H1 (cell line): ENCODE measurements at regions not wholly inside any gene's neighbourhood (a gene's known extent, or its start where the extent isn't known, plus 50 kb on each side); places are given as distances from the start of the nearest gene placed in this dataset.

Source experiments
- CTCF ChIA-PET: fragments of 300-600 bp; sonication (Branson Sonifier 250); formaldehyde crosslinking; loops from one replicate; lab custom pipeline; 2021; ENCODE audit not compliant: partially characterized antibody; lab: Charles Lee
- POLR2A ChIA-PET: fragments of 300-600 bp; sonication (Branson Sonifier 250); formaldehyde crosslinking; loops from one replicate; lab custom pipeline; 2021; ENCODE audit warnings: inconsistent platforms; ENCODE audit not compliant: partially characterized antibody; lab: Charles Lee
- DNase-seq, 2 experiments: peaks; one replicate each; pipeline versions ENCODE4 v3.0.0 to v3.0.0-alpha.2; 2010 to 2022; ENCODE audit warnings: low spot score in 2 of 2, low read depth in 1 of 2, mixed read lengths in 1 of 2
- FAIRE-seq: peaks from 2 replicates; lab custom pipeline; 2011; peaks lifted over from hg19 to GRCh38; lab: Jason Lieb, UNC
- H2AFZ ChIP-seq: 2 replicates; pipeline ENCODE4 v1.8.1; 2012; ENCODE audit warnings: low read length, inconsistent platforms
- H2AK5ac ChIP-seq: 2 replicates; pipeline ENCODE4 v1.6.1; 2013; ENCODE audit warnings: low read depth, low read length
- H2BK120ac ChIP-seq: replicated peaks from 2 replicates; pipeline ENCODE3; 2013; ENCODE audit warnings: low read depth, low read length, inconsistent platforms
- H2BK12ac ChIP-seq: 2 replicates; pipeline ENCODE4 v1.6.1; 2013; ENCODE audit warnings: low read depth, low read length
- H2BK15ac ChIP-seq: 2 replicates; pipeline ENCODE4 v1.6.1; 2013; ENCODE audit warnings: low read length
- H2BK20ac ChIP-seq: 2 replicates; pipeline ENCODE4 v1.6.1; 2013; ENCODE audit warnings: low read length
- H2BK5ac ChIP-seq: 2 replicates; pipeline ENCODE4 v1.6.1; 2013; ENCODE audit warnings: low read depth, low read length
- H3K14ac ChIP-seq: 2 replicates; pipeline ENCODE4 v1.6.1; 2013; ENCODE audit warnings: inconsistent platforms; ENCODE audit not compliant: insufficient read length
- H3K18ac ChIP-seq: 2 replicates; pipeline ENCODE4 v1.6.1; 2013; ENCODE audit warnings: low read length; ENCODE audit errors: extremely low read depth
- H3K23ac ChIP-seq: 2 replicates; pipeline ENCODE4 v1.6.1; 2013; ENCODE audit warnings: inconsistent platforms; ENCODE audit not compliant: insufficient read length
- H3K23me2 ChIP-seq: 2 replicates; pipeline ENCODE4 v1.6.1; 2013; ENCODE audit warnings: low read depth, low read length
- H3K27ac ChIP-seq: 2 replicates; pipeline ENCODE4 v1.6.1; 2011; ENCODE audit warnings: low read depth, low read length, inconsistent platforms
- H3K27me3 ChIP-seq, 4 experiments: replicated peaks in 1 of 4; 1 replicate in 1 of 4; 2 replicates in 3 of 4; pipeline versions ENCODE4 v1.6.1 to v1.8.1; 2011 to 2013; ENCODE audit warnings: low read length in 3 of 4, mild to moderate bottlenecking in 3 of 4, inconsistent platforms in 2 of 4, mixed read lengths in 2 of 4, moderate library complexity in 1 of 4; ENCODE audit not compliant: control insufficient read depth in 3 of 4, insufficient read depth in 3 of 4; ENCODE audit errors: extremely low read depth in 1 of 4
- H3K36me3 ChIP-seq, 4 experiments: 2 replicates each; pipeline versions ENCODE4 v1.6.1 to v1.8.1; 2011 to 2013; ENCODE audit warnings: mild to moderate bottlenecking in 4 of 4, low read length in 3 of 4, moderate library complexity in 2 of 4, control low read depth in 1 of 4, inconsistent platforms in 1 of 4; ENCODE audit not compliant: insufficient read depth in 4 of 4, control insufficient read depth in 2 of 4
- H3K4ac ChIP-seq: replicated peaks from 2 replicates; pipeline ENCODE3; 2013; ENCODE audit warnings: low read length, low read depth, mixed read lengths, inconsistent platforms; ENCODE audit not compliant: insufficient read length
- H3K4me1 ChIP-seq, 4 experiments: replicated peaks in 1 of 4; 1 replicate in 1 of 4; 2 replicates in 3 of 4; pipeline versions ENCODE4 v1.6.1 to v1.8.1; 2011 to 2013; ENCODE audit warnings: low read length in 3 of 4, inconsistent platforms in 2 of 4, mixed read lengths in 1 of 4; ENCODE audit not compliant: insufficient read depth in 4 of 4, control insufficient read depth in 3 of 4
- H3K4me2 ChIP-seq, 2 experiments: 2 replicates each; pipeline versions ENCODE4 v1.6.1 to v1.8.1; 2011 to 2013; ENCODE audit warnings: low read depth in 2 of 2, low read length in 2 of 2, control low read depth in 1 of 2, inconsistent platforms in 1 of 2, mild to moderate bottlenecking in 1 of 2; ENCODE audit not compliant: insufficient read depth in 1 of 2
- H3K4me3 ChIP-seq, 4 experiments: fragments of 200-600, 300-600 bp in 1 of 4; sonication (generic), shearing (Covaris generic), sonication (Bioruptor Twin) in 1 of 4; 2 replicates each; pipeline versions ENCODE4 v1.5.1 to v1.8.1; 2011 to 2016; ENCODE audit warnings: low read length in 4 of 4, low read depth in 3 of 4, control low read depth in 2 of 4, inconsistent platforms in 2 of 4, mild to moderate bottlenecking in 2 of 4, mixed read lengths in 1 of 4, moderate library complexity in 1 of 4; ENCODE audit not compliant: insufficient read depth in 2 of 4; ENCODE audit errors: extremely low read depth in 1 of 4
- H3K56ac ChIP-seq: replicated peaks from 2 replicates; pipeline ENCODE3; 2013; ENCODE audit warnings: low read depth, mild to moderate bottlenecking, mixed read lengths, low read length, inconsistent platforms; ENCODE audit not compliant: insufficient read length
- H3K79me1 ChIP-seq: 2 replicates; pipeline ENCODE4 v1.6.1; 2013; ENCODE audit warnings: low read depth, low read length, control low read depth
- H3K79me2 ChIP-seq, 2 experiments: 2 replicates each; pipeline versions ENCODE4 v1.6.1 to v1.8.1; 2012 to 2013; ENCODE audit warnings: low read length in 2 of 2, mild to moderate bottlenecking in 2 of 2, inconsistent platforms in 1 of 2; ENCODE audit not compliant: insufficient read depth in 2 of 2, control insufficient read depth in 1 of 2
- H3K9ac ChIP-seq, 4 experiments: replicated peaks in 1 of 4; 1 replicate in 1 of 4; 2 replicates in 3 of 4; pipeline versions ENCODE4 v1.6.1 to v1.8.1; 2011 to 2013; ENCODE audit warnings: low read depth in 3 of 4, low read length in 3 of 4, control low read depth in 2 of 4, mild to moderate bottlenecking in 2 of 4, moderate library complexity in 2 of 4, inconsistent platforms in 1 of 4; ENCODE audit errors: extremely low read depth in 1 of 4
- H3K9me3 ChIP-seq, 2 experiments: 2 replicates each; pipeline versions ENCODE4 v1.6.1 to v1.8.1; 2012 to 2013; ENCODE audit warnings: mild to moderate bottlenecking in 2 of 2, moderate library complexity in 2 of 2, control low read depth in 1 of 2, inconsistent platforms in 1 of 2, low read depth in 1 of 2, low read length in 1 of 2, mixed read lengths in 1 of 2; ENCODE audit not compliant: insufficient read depth in 2 of 2
- H4K20me1 ChIP-seq, 2 experiments: replicated peaks in 1 of 2; 2 replicates each; pipeline versions ENCODE3 to v1.8.1; 2011 to 2013; ENCODE audit warnings: inconsistent platforms in 2 of 2, low read length in 2 of 2, mild to moderate bottlenecking in 1 of 2; ENCODE audit not compliant: insufficient read depth in 2 of 2, control insufficient read depth in 1 of 2
- H4K5ac ChIP-seq: 2 replicates; pipeline ENCODE4 v1.6.1; 2013; ENCODE audit warnings: low read length, low read depth, mixed read lengths, inconsistent platforms; ENCODE audit not compliant: insufficient read length
- H4K8ac ChIP-seq: 2 replicates; pipeline ENCODE4 v1.8.0; 2013; ENCODE audit warnings: mild to moderate bottlenecking, moderate library complexity, low read length, inconsistent platforms; ENCODE audit not compliant: insufficient read depth; ENCODE audit errors: extremely low read depth
- H4K91ac ChIP-seq: replicated peaks from 2 replicates; pipeline ENCODE3; 2013; ENCODE audit warnings: low read length, mixed read lengths, inconsistent platforms; ENCODE audit not compliant: insufficient read length
- CBX8 ChIP-seq: fragments of 300-800, 300-1000 bp; sonication (generic); IDR thresholded peaks from 2 replicates; pipeline ENCODE4 v1.7.1; 2016; ENCODE audit warnings: low read depth, low read length, borderline replicate concordance
- CHD1 ChIP-seq: IDR thresholded peaks from 2 replicates; pipeline ENCODE4 v1.6.1; 2012; ENCODE audit warnings: low read depth, low read length, improper control_type of control experiment
- EGR1 ChIP-seq: IDR thresholded peaks from 2 replicates; pipeline ENCODE4 v1.6.1; 2011; ENCODE audit warnings: low read depth, low read length, borderline replicate concordance
- EP300 ChIP-seq, 2 experiments: IDR thresholded peaks; 1 replicate in 1 of 2; 2 replicates in 1 of 2; pipeline ENCODE4 v1.6.1; 2011 to 2012; ENCODE audit warnings: low read depth in 2 of 2, low read length in 2 of 2, mild to moderate bottlenecking in 2 of 2, borderline replicate concordance in 1 of 2, inconsistent platforms in 1 of 2, moderate library complexity in 1 of 2
- FOSL1 ChIP-seq: IDR thresholded peaks from 2 replicates; pipeline ENCODE4 v1.6.1; 2011; ENCODE audit warnings: mild to moderate bottlenecking, low read depth, low read length, moderate library complexity; ENCODE audit not compliant: insufficient read depth
- JUN ChIP-seq: IDR thresholded peaks from 2 replicates; pipeline ENCODE4 v1.6.1; 2011; ENCODE audit warnings: low read depth, mild to moderate bottlenecking, improper control_type of control experiment, low read length
- PHF8 ChIP-seq: fragments of 200-600 bp; sonication (generic); conservative IDR thresholded peaks from 2 replicates; pipeline ENCODE4 v1.7.1; 2012; ENCODE audit warnings: low read depth, mild to moderate bottlenecking, inconsistent platforms, low read length, moderate library complexity
- POU5F1 ChIP-seq: IDR thresholded peaks from 2 replicates; pipeline ENCODE4 v1.6.1; 2011; ENCODE audit warnings: low read depth, mild to moderate bottlenecking, low read length, moderate library complexity
- RFX5 ChIP-seq: IDR thresholded peaks from 2 replicates; pipeline ENCODE4 v1.6.1; 2011; ENCODE audit warnings: low read depth, low read length, improper control_type of control experiment, borderline replicate concordance
- SRF ChIP-seq: IDR thresholded peaks from 2 replicates; pipeline ENCODE4 v1.6.1; 2011; ENCODE audit warnings: mild to moderate bottlenecking, low read depth, low read length, moderate library complexity
- TAF7 ChIP-seq: optimal IDR thresholded peaks from 2 replicates; pipeline ENCODE3; 2011; ENCODE audit warnings: low read depth, mild to moderate bottlenecking, inconsistent platforms, low read length, moderate library complexity, borderline replicate concordance
- WGBS, 2 experiments: shearing (Covaris generic) in 1 of 2; methylation state at CpG; one replicate each; pipeline versions ENCODE4 v1.1.6 to v1.1.7; 2013 to 2015; ENCODE audit warnings: low lambda C conversion rate in 2 of 2, mixed read lengths in 2 of 2, inconsistent platforms in 1 of 2, low coverage in 1 of 2, missing lambda C conversion rate in 1 of 2; ENCODE audit not compliant: insufficient replicate concordance in 2 of 2, insufficient coverage in 1 of 2, insufficient read length in 1 of 2; ENCODE audit errors: extremely low coverage in 1 of 2, missing lambda C conversion rate in 1 of 2; 5-methylcytosine and 5-hydroxymethylcytosine counted together
- TF ChIP-seq, protein P1 (sequence below): IDR thresholded peaks from 2 replicates; pipeline ENCODE4 v1.6.1; 2011; ENCODE audit warnings: low read depth, mild to moderate bottlenecking, low read length; ENCODE audit not compliant: insufficient read depth

DNA sequence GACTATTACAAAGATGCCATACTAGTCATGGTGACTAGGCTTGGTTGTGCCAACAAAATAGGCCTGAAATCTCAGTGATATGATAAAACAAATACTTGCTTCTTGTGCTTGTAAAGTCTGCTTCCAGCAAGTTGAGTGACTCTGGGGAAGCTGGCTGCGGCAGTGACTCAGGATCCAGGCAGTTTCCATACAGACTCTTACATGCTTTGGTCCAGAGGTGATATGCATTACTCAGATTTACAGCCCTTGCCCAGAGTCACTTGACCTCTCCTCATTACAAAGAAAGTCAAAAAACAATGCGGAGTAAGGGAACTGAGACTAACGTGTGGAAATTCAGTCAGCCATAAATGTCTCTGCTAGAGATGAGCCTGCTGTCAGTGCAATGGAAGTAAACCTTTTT lies 387.5 kb downstream of the KCNA4 start:
- H3K27me3 ChIP-seq = no peaks in the 10 kb centered on the region

More for the DNA sequence above, 387.5 kb downstream of the KCNA4 start:
- Histone ChIP-seq H3K23ac (no peak overlapping the region), H2BK12ac (no peak overlapping the region), H4K20me1 (no peaks in the 10 kb centered on the region), H2BK15ac (no peak overlapping the region), H3K23me2 (no peaks in the 10 kb centered on the region), H4K5ac (no peak overlapping the region), H3K4me2 (no peak overlapping the region), H3K36me3 (no peaks in the 10 kb centered on the region), H3K4ac (no peak overlapping the region), H3K4me1 (no peaks in the 10 kb centered on the region), H3K18ac (no peak overlapping the region), H4K8ac (no peak overlapping the region), H4K91ac (no peak overlapping the region)
- POLR2A ChIA-PET = no interaction called here
- 89% methylated on average over 3 of the region's 3 CpGs; no CpG with 5 or more reads in 1 of the 2 experiments for WGBS, 2 experiments
- TF ChIP-seq EP300 (IDR thresholded peaks at IDR 0.05; ENCODE audit: borderline replicate concordance in 1 of 2, low read depth in 2 of 2, low read length in 2 of 2) (no peak), RFX5 (no peak), JUN (no peak), TAF7 (no peak), CBX8 (no peak), EGR1 (no peak), CHD1 (no peak), PHF8 (no peak), FOSL1 (no peak), SRF (no peak), POU5F1 (no peak)
- TF ChIP-seq, protein P1, sequence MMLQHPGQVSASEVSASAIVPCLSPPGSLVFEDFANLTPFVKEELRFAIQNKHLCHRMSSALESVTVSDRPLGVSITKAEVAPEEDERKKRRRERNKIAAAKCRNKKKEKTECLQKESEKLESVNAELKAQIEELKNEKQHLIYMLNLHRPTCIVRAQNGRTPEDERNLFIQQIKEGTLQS = no peak
- TF ChIP-seq, all 59 proteins: peak for 0
- H2AK5ac ChIP-seq = no peak overlapping the region
- DNase-seq (no peak), FAIRE-seq (no peak)
- H3K9ac ChIP-seq = no peak overlapping the region
- no peak overlapping the region for H3K4me3 ChIP-seq
- H3K56ac ChIP-seq = no peak overlapping the region
- H3K79me2 ChIP-seq = no peaks in the 10 kb centered on the region
- H2BK120ac ChIP-seq = no peak overlapping the region
- H3K14ac ChIP-seq = no peak overlapping the region
- no peak overlapping the region for H2BK20ac ChIP-seq
- no peak overlapping the region for H3K27ac ChIP-seq
- CTCF ChIA-PET = no interaction called here
- no peaks in the 10 kb centered on the region for H3K9me3 ChIP-seq
- H2BK5ac ChIP-seq = no peak overlapping the region
- H3K79me1 ChIP-seq = no peaks in the 10 kb centered on the region
- 0 out of 2 replicates have a peak overlapping the region, but pooled peaks have one; percentile 18 for H2AFZ ChIP-seq
